MM.1S (cell line): ENCODE measurements at regions not wholly inside any gene's neighbourhood (a gene's known extent, or its start where the extent isn't known, plus 50 kb on each side); places are given as distances from the start of the nearest gene placed in this dataset.

ENCODE experiments used
- DNase-seq: peaks from one replicate; pipeline ENCODE4 v3.0.0-alpha.2; 2015
- H2AFZ ChIP-seq: fragments of 300-600 bp; sonication (generic); 2 replicates; pipeline ENCODE4 v1.6.0; 2016; ENCODE audit warnings: antibody characterized with exemption, low read length
- H3F3A ChIP-seq: fragments of 300-600 bp; sonication (generic); 2 replicates; pipeline ENCODE4 v1.6.1; 2016; ENCODE audit warnings: mild to moderate bottlenecking, antibody characterized with exemption, low read length, moderate library complexity, mixed read lengths; ENCODE audit not compliant: insufficient read depth
- H3K27ac ChIP-seq: fragments of 300-600 bp; sonication (generic); 2 replicates; pipeline ENCODE4 v1.5.1; 2016; ENCODE audit warnings: mild to moderate bottlenecking, low read length
- H3K27me3 ChIP-seq: fragments of 300-600 bp; sonication (generic); replicated peaks from 2 replicates; pipeline ENCODE4 v1.6.0; 2016; ENCODE audit warnings: low read length; ENCODE audit not compliant: insufficient read depth
- H3K36me3 ChIP-seq: fragments of 300-600 bp; sonication (generic); replicated peaks from 2 replicates; pipeline ENCODE4 v1.6.1; 2016; ENCODE audit warnings: mild to moderate bottlenecking, low read length, mixed read lengths; ENCODE audit not compliant: insufficient read depth
- H3K4me1 ChIP-seq: fragments of 300-600 bp; sonication (generic); 2 replicates; pipeline ENCODE4 v1.6.1; 2016; ENCODE audit warnings: low read length, mixed read lengths
- H3K4me2 ChIP-seq: fragments of 300-600 bp; sonication (generic); 2 replicates; pipeline ENCODE4 v1.6.0; 2016; ENCODE audit warnings: low read depth, low read length
- H3K4me3 ChIP-seq: fragments of 300-600 bp; sonication (generic); 2 replicates; pipeline ENCODE4 v1.5.1; 2016; ENCODE audit warnings: low read length, mixed read lengths
- H3K79me2 ChIP-seq: fragments of 300-600 bp; sonication (generic); 2 replicates; pipeline ENCODE4 v1.6.1; 2016; ENCODE audit warnings: mixed run types, low read length, mixed read lengths
- H3K9ac ChIP-seq: fragments of 300-600 bp; sonication (generic); 2 replicates; pipeline ENCODE4 v1.6.1; 2016; ENCODE audit warnings: low read length, mixed read lengths
- H3K9me2 ChIP-seq: fragments of 300-600 bp; sonication (generic); replicated peaks from 2 replicates; pipeline ENCODE4 v1.6.1; 2016; ENCODE audit warnings: mild to moderate bottlenecking, low read length, mixed read lengths; ENCODE audit not compliant: insufficient read depth
- H3K9me3 ChIP-seq: fragments of 300-600 bp; sonication (generic); replicated peaks from 2 replicates; pipeline ENCODE4 v1.6.1; 2016; ENCODE audit warnings: mild to moderate bottlenecking, low read length, mixed read lengths; ENCODE audit not compliant: insufficient read depth
- H4K20me1 ChIP-seq: fragments of 300-600 bp; sonication (generic); 2 replicates; pipeline ENCODE4 v1.6.1; 2016; ENCODE audit warnings: mild to moderate bottlenecking, low read length, moderate library complexity, mixed read lengths; ENCODE audit not compliant: insufficient read depth
- EZH2 ChIP-seq: fragments of 300-600 bp; sonication (generic); optimal IDR thresholded peaks from 2 replicates; pipeline ENCODE3; 2017; ENCODE audit warnings: low read depth, mild to moderate bottlenecking, antibody characterized with exemption, low read length, mixed read lengths
- EZH2phosphoT487 ChIP-seq: fragments of 300-600 bp; sonication (generic); IDR thresholded peaks from 2 replicates; pipeline ENCODE4 v1.6.1; 2018; ENCODE audit warnings: antibody characterized with exemption, low read length
- TF ChIP-seq, protein P1 (sequence below): fragments of 300-600 bp; sonication (generic); IDR thresholded peaks from 2 replicates; pipeline ENCODE4 v1.5.1; 2016; ENCODE audit warnings: antibody characterized with exemption, low read length, mixed read lengths

DNA sequence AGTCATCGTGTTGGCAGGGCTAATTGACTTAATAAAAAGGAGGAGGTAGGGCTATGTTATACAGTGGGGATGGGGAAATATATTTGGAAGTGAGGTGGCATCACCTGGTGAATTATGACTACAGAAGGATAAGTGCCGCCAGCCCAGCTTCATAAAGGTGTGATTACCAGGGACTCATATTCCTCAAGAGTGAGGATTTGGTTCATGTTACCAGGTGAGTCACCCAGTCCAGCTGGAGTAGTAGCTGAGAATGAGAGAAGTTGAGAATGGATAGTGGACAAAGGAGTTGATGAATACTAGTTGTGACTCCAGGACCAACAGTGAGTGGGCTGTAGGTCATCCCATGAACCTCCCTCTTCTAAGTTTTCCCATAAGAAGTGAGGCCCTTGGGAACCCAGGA is 143.0 kb upstream of the GALNT15 start:
- Histone ChIP-seq H3K4me3 (no peak overlapping the region), H3K27ac (no peak overlapping the region), H3K36me3 (no peaks in the 10 kb centered on the region), H3K4me1 (no peaks in the 10 kb centered on the region), H2AFZ (no peak overlapping the region), H3K9me3 (no peaks in the 10 kb centered on the region), H3K79me2 (no peaks in the 10 kb centered on the region), H3K9me2 (no peaks in the 10 kb centered on the region), H3F3A (no peaks in the 10 kb centered on the region), H3K4me2 (no peak overlapping the region), H4K20me1 (no peaks in the 10 kb centered on the region), H3K27me3 (no peaks in the 10 kb centered on the region), H3K9ac (no peak overlapping the region)
- no peak for DNase-seq
- TF ChIP-seq EZH2 (no peak), EZH2phosphoT487 (no peak)
- TF ChIP-seq, protein P1, sequence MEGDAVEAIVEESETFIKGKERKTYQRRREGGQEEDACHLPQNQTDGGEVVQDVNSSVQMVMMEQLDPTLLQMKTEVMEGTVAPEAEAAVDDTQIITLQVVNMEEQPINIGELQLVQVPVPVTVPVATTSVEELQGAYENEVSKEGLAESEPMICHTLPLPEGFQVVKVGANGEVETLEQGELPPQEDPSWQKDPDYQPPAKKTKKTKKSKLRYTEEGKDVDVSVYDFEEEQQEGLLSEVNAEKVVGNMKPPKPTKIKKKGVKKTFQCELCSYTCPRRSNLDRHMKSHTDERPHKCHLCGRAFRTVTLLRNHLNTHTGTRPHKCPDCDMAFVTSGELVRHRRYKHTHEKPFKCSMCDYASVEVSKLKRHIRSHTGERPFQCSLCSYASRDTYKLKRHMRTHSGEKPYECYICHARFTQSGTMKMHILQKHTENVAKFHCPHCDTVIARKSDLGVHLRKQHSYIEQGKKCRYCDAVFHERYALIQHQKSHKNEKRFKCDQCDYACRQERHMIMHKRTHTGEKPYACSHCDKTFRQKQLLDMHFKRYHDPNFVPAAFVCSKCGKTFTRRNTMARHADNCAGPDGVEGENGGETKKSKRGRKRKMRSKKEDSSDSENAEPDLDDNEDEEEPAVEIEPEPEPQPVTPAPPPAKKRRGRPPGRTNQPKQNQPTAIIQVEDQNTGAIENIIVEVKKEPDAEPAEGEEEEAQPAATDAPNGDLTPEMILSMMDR = no peak

DNA sequence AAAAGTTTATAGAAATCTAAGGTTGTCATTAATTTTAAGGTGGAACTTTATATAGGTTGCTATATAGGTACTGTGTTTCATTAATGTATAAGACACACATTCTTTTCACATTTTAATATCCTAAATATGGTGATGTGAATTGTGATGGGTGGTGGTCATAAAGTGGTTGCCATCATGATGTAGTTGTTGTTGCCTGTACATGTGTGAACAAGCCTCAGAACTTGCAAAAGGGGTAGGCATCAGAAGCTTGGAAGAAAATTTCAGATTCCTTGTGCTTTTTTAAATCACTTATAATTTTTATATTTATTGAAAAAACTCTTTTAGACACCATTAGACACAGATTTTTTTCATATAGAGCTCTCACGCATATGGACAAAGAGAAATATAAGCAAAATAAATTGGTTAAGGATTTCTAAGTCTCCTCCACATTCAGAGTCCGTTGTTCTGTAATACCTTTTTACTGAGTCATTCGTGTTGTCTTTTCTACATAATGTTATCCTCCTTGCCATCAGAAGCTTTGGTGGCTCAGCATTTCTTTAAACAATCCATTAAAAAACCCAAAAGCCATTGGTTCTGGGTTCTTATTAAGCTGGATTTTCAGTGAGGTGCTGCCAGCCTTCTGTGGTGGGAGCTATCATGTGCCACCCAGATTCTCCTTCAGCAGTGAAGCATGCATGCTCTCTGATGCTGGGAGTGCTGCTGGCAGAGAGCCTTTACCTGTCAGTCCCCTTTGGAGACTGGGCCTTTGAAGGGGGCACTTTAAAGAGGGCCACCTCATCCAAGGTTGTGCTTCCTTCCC is 140.4 kb upstream of the GALNT15 start:
- H3K36me3 ChIP-seq = no peaks in the 10 kb centered on the region
- TF ChIP-seq EZH2phosphoT487 = no peak
- no peak for TF ChIP-seq EZH2
- TF ChIP-seq, protein P1 = no peak
- H3K79me2 ChIP-seq = no peaks in the 10 kb centered on the region
- no peak overlapping the region for H3K9ac ChIP-seq
- H4K20me1 ChIP-seq = no peaks in the 10 kb centered on the region
- H2AFZ ChIP-seq = no peak overlapping the region
- no peaks in the 10 kb centered on the region for H3K9me2 ChIP-seq
- no peak overlapping the region for H3K4me3 ChIP-seq
- no peaks in the 10 kb centered on the region for H3F3A ChIP-seq
- H3K9me3 ChIP-seq = no peaks in the 10 kb centered on the region
- no peak overlapping the region for H3K4me2 ChIP-seq
- H3K27me3 ChIP-seq = no peaks in the 10 kb centered on the region
- DNase-seq = no peak
- H3K4me1 ChIP-seq = no peaks in the 10 kb centered on the region
- no peak overlapping the region for H3K27ac ChIP-seq

DNA sequence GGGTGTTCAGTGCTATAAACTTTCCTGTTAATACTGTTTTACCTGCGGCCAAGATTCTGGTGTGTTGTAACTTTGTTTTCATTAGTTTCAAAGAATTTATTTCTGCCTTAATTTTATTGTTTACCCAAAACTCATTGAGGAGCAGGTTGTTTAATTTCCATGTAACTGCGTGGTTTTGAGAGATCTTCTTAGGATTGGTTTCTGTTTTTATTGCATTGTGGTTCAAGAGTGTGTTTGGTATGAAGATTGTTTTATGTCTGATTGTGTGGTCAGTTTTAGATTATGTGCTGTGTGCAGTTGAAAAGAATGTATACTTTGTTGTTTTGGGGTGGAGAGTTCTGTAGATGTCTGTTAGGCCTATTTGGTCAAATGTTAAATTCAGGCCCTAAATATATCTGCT is 133.5 kb upstream of the GALNT15 start:
- Histone ChIP-seq H3K9ac (no peak overlapping the region), H3K36me3 (no peaks in the 10 kb centered on the region), H3K27ac (no peak overlapping the region), H3K79me2 (no peaks in the 10 kb centered on the region), H2AFZ (no peak overlapping the region), H3K27me3 (no peaks in the 10 kb centered on the region), H3K4me2 (no peak overlapping the region), H3K4me3 (no peak overlapping the region), H3K4me1 (no peaks in the 10 kb centered on the region), H4K20me1 (no peaks in the 10 kb centered on the region), H3F3A (no peaks in the 10 kb centered on the region), H3K9me2 (no peaks in the 10 kb centered on the region), H3K9me3 (no peaks in the 10 kb centered on the region)
- DNase-seq = no peak
- TF ChIP-seq EZH2phosphoT487 (no peak), EZH2 (no peak)
- TF ChIP-seq, protein P1 = no peak
